ENCODE measurements at regions not wholly inside any gene's neighbourhood (a gene's known extent, or its start where the extent isn't known, plus 50 kb on each side); places are given as distances from the start of the nearest gene placed in this dataset.

DNA sequence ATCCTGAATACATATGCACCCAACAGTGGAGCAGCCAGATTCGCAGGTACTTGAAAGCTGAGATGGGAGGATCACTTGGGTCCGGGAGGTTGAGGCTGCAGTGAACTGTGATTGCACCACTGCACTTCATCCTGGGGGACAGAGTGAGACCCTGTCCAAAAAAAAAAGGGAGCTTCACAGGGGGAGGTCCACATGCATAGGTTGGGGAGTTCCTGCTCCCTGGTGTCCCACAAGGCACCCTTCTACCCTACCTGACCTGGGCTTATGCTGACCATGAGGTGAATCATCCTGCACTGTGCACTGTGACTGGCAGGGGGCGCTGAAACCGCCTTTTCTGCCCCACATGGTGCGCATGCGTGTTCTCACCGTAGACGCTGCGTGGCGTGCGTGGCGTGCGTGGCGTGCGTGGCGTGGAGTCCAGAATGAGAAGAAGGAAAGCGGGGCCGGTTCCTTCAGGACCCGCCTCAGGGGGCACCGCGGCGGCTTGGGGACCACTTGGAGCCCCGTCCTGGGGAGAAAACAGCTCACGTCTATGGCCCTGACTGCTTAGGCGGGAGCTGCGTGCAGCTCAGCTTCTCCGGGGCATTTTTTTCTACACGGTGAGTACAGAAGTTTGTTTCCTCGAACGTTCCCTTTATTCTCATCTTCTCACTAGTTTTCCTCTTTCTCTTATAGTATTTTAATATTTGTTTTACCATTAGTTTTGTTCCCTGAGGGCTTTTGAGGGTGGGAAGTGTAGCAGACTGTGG lies 116.6 kb upstream of the GRK3 start (continued):
- TF ChIP-seq, protein P1, sequence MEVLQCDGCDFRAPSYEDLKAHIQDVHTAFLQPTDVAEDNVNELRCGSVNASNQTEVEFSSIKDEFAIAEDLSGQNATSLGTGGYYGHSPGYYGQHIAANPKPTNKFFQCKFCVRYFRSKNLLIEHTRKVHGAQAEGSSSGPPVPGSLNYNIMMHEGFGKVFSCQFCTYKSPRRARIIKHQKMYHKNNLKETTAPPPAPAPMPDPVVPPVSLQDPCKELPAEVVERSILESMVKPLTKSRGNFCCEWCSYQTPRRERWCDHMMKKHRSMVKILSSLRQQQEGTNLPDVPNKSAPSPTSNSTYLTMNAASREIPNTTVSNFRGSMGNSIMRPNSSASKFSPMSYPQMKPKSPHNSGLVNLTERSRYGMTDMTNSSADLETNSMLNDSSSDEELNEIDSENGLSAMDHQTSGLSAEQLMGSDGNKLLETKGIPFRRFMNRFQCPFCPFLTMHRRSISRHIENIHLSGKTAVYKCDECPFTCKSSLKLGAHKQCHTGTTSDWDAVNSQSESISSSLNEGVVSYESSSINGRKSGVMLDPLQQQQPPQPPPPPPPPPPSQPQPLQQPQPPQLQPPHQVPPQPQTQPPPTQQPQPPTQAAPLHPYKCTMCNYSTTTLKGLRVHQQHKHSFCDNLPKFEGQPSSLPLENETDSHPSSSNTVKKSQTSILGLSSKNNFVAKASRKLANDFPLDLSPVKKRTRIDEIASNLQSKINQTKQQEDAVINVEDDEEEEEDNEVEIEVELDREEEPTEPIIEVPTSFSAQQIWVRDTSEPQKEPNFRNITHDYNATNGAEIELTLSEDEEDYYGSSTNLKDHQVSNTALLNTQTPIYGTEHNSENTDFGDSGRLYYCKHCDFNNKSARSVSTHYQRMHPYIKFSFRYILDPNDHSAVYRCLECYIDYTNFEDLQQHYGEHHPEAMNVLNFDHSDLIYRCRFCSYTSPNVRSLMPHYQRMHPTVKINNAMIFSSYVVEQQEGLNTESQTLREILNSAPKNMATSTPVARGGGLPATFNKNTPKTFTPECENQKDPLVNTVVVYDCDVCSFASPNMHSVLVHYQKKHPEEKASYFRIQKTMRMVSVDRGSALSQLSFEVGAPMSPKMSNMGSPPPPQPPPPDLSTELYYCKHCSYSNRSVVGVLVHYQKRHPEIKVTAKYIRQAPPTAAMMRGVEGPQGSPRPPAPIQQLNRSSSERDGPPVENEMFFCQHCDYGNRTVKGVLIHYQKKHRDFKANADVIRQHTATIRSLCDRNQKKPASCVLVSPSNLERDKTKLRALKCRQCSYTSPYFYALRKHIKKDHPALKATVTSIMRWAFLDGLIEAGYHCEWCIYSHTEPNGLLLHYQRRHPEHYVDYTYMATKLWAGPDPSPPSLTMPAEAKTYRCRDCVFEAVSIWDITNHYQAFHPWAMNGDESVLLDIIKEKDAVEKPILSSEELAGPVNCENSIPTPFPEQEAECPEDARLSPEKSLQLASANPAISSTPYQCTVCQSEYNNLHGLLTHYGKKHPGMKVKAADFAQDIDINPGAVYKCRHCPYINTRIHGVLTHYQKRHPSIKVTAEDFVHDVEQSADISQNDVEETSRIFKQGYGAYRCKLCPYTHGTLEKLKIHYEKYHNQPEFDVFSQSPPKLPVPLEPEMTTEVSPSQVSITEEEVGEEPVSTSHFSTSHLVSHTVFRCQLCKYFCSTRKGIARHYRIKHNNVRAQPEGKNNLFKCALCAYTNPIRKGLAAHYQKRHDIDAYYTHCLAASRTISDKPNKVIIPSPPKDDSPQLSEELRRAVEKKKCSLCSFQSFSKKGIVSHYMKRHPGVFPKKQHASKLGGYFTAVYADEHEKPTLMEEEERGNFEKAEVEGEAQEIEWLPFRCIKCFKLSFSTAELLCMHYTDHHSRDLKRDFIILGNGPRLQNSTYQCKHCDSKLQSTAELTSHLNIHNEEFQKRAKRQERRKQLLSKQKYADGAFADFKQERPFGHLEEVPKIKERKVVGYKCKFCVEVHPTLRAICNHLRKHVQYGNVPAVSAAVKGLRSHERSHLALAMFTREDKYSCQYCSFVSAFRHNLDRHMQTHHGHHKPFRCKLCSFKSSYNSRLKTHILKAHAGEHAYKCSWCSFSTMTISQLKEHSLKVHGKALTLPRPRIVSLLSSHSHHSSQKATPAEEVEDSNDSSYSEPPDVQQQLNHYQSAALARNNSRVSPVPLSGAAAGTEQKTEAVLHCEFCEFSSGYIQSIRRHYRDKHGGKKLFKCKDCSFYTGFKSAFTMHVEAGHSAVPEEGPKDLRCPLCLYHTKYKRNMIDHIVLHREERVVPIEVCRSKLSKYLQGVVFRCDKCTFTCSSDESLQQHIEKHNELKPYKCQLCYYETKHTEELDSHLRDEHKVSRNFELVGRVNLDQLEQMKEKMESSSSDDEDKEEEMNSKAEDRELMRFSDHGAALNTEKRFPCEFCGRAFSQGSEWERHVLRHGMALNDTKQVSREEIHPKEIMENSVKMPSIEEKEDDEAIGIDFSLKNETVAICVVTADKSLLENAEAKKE (CRISPR knock-in tag; IDR thresholded peaks at IDR 0.05), result 0 out of 2 replicates have a peak, but pooled peaks have one; percentile 29
- TF ChIP-seq, protein P2, sequence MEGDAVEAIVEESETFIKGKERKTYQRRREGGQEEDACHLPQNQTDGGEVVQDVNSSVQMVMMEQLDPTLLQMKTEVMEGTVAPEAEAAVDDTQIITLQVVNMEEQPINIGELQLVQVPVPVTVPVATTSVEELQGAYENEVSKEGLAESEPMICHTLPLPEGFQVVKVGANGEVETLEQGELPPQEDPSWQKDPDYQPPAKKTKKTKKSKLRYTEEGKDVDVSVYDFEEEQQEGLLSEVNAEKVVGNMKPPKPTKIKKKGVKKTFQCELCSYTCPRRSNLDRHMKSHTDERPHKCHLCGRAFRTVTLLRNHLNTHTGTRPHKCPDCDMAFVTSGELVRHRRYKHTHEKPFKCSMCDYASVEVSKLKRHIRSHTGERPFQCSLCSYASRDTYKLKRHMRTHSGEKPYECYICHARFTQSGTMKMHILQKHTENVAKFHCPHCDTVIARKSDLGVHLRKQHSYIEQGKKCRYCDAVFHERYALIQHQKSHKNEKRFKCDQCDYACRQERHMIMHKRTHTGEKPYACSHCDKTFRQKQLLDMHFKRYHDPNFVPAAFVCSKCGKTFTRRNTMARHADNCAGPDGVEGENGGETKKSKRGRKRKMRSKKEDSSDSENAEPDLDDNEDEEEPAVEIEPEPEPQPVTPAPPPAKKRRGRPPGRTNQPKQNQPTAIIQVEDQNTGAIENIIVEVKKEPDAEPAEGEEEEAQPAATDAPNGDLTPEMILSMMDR (conservative IDR thresholded peaks at IDR 0.05; ENCODE audit: low read depth in 2 of 2), result peak; percentile 95 to 100
- TF ChIP-seq ZNF114 (CRISPR knock-in tag; IDR thresholded peaks at IDR 0.05) (no peak), POLR2AphosphoS5 (IDR thresholded peaks at IDR 0.05; ENCODE audit: low read depth) (peak; percentile 87), CREB1 (CRISPR knock-in tag; IDR thresholded peaks at IDR 0.05; ENCODE audit: low read depth) (peak; percentile 76), EZH2 (IDR thresholded peaks at IDR 0.05; ENCODE audit: low read depth, unreplicated experiment) (no peak)

Measured in GM23338 (cell line).